ENCODE measurements at regions not wholly inside any gene's neighbourhood (a gene's known extent, or its start where the extent isn't known, plus 50 kb on each side); places are given as distances from the start of the nearest gene placed in this dataset.

GRCh38 chr11:121807051-121807450 is 309.0 kb downstream of the BLID start:
- ATAC-seq (ENCODE audit: insufficient read depth, low FRiP score) (no peak), DNase-seq (no peak)
- Histone ChIP-seq H3K9ac (ENCODE audit: insufficient read depth in 1 of 2, low read length in 2 of 2) (no peak overlapping the region), H3K4me3 (no peak overlapping the region), H3K4me1 (ENCODE audit: control insufficient read depth in 5 of 5, insufficient read depth in 5 of 5, low read length in 5 of 5) (peaks cover 0 to 11% (median 0%) of the 10 kb centered on the region in 5 donors), H3K9me3 (ENCODE audit: control insufficient read depth in 4 of 4, insufficient read depth in 3 of 4, low read length in 3 of 4) (no peaks in the 10 kb centered on the region), H3K36me3 (ENCODE audit: control insufficient read depth in 4 of 4, insufficient read depth in 4 of 4, low read length in 4 of 4) (no peaks in the 10 kb centered on the region), H3K27ac (ENCODE audit: low read depth in 1 of 2, low read length in 1 of 2) (no peak overlapping the region), H3K27me3 (ENCODE audit: control insufficient read depth in 3 of 3, insufficient read depth in 3 of 3, low read length in 2 of 3) (no peaks in the 10 kb centered on the region)
- 98% methylated on average over 2 of the region's 2 CpGs for WGBS, 2 donors
- TF ChIP-seq CTCF (IDR thresholded peaks at IDR 0.05; ENCODE audit: control extremely low read depth, extremely low read depth) = no peak

GRCh38 chr11:121802542-121802941 is 313.5 kb downstream of the BLID start:
- peak; percentile 93 to 97 (median 96) for DNase-seq
- no peaks in the 10 kb centered on the region for H3K27me3 ChIP-seq (ENCODE audit: control insufficient read depth in 3 of 3, insufficient read depth in 3 of 3, low read length in 2 of 3)
- peaks cover 0 to 32% (median 13%) of the 10 kb centered on the region in 5 donors for H3K4me1 ChIP-seq (ENCODE audit: control insufficient read depth in 5 of 5, insufficient read depth in 5 of 5, low read length in 5 of 5)
- no peak for ATAC-seq (ENCODE audit: insufficient read depth, low FRiP score)
- 83 to 88% methylated on average over 4 of the region's 4 CpGs for WGBS, 2 donors
- no peak for TF ChIP-seq CTCF (IDR thresholded peaks at IDR 0.05; ENCODE audit: control extremely low read depth, extremely low read depth)
- peaks cover 0 to 3% (median 0%) of the 10 kb centered on the region in 4 donors for H3K9me3 ChIP-seq (ENCODE audit: control insufficient read depth in 4 of 4, insufficient read depth in 3 of 4, low read length in 3 of 4)
- H3K27ac ChIP-seq (ENCODE audit: low read depth in 1 of 2, low read length in 1 of 2) = no peak overlapping the region
- no peaks in the 10 kb centered on the region for H3K36me3 ChIP-seq (ENCODE audit: control insufficient read depth in 4 of 4, insufficient read depth in 4 of 4, low read length in 4 of 4)
- no peak overlapping the region for H3K9ac ChIP-seq (ENCODE audit: insufficient read depth in 1 of 2, low read length in 2 of 2)
- H3K4me3 ChIP-seq = no peak overlapping the region

- no peaks in the 10 kb centered on the region for H3K36me3 ChIP-seq (ENCODE audit: control insufficient read depth in 4 of 4, insufficient read depth in 4 of 4, low read length in 4 of 4)
- peak overlapping the region in 1 of 2 donors; percentile 9 for H3K27ac ChIP-seq (ENCODE audit: low read depth in 1 of 2, low read length in 1 of 2)
- no peak for DNase-seq
- WGBS, 2 donors = 81 to 88% methylated on average over 5 of the region's 5 CpGs
- H3K9me3 ChIP-seq (ENCODE audit: control insufficient read depth in 4 of 4, insufficient read depth in 3 of 4, low read length in 3 of 4) = peaks cover 0 to 3% (median 0%) of the 10 kb centered on the region in 4 donors
- no peak for ATAC-seq (ENCODE audit: insufficient read depth, low FRiP score)
- H3K9ac ChIP-seq (ENCODE audit: insufficient read depth in 1 of 2, low read length in 2 of 2) = no peak overlapping the region
- no peak overlapping the region for H3K4me3 ChIP-seq
- no peaks in the 10 kb centered on the region for H3K27me3 ChIP-seq (ENCODE audit: control insufficient read depth in 3 of 3, insufficient read depth in 3 of 3, low read length in 2 of 3)
- no peak for TF ChIP-seq CTCF (IDR thresholded peaks at IDR 0.05; ENCODE audit: control extremely low read depth, extremely low read depth)
- peaks cover 0 to 32% (median 13%) of the 10 kb centered on the region in 5 donors for H3K4me1 ChIP-seq (ENCODE audit: control insufficient read depth in 5 of 5, insufficient read depth in 5 of 5, low read length in 5 of 5)
Measured at GRCh38 chr11:121801781-121802180, 314.2 kb downstream of the BLID start.

- peaks cover 0 to 32% (median 13%) of the 10 kb centered on the region in 5 donors for H3K4me1 ChIP-seq (ENCODE audit: control insufficient read depth in 5 of 5, insufficient read depth in 5 of 5, low read length in 5 of 5)
- ATAC-seq (ENCODE audit: insufficient read depth, low FRiP score) = no peak
- no peak overlapping the region for H3K9ac ChIP-seq (ENCODE audit: insufficient read depth in 1 of 2, low read length in 2 of 2)
- peaks cover 0 to 3% (median 0%) of the 10 kb centered on the region in 4 donors for H3K9me3 ChIP-seq (ENCODE audit: control insufficient read depth in 4 of 4, insufficient read depth in 3 of 4, low read length in 3 of 4)
- no peaks in the 10 kb centered on the region for H3K27me3 ChIP-seq (ENCODE audit: control insufficient read depth in 3 of 3, insufficient read depth in 3 of 3, low read length in 2 of 3)
- H3K36me3 ChIP-seq (ENCODE audit: control insufficient read depth in 4 of 4, insufficient read depth in 4 of 4, low read length in 4 of 4) = no peaks in the 10 kb centered on the region
- WGBS, 2 donors = 59 to 68% methylated on average over 3 of the region's 3 CpGs
- H3K27ac ChIP-seq (ENCODE audit: low read depth in 1 of 2, low read length in 1 of 2) = no peak overlapping the region
- H3K4me3 ChIP-seq = no peak overlapping the region
- TF ChIP-seq CTCF (IDR thresholded peaks at IDR 0.05; ENCODE audit: control extremely low read depth, extremely low read depth) = no peak
- DNase-seq = no peak
Measured at GRCh38 chr11:121801394-121801748, 314.6 kb downstream of the BLID start.
